ENCODE measurements at regions not wholly inside any gene's neighbourhood (a gene's known extent, or its start where the extent isn't known, plus 50 kb on each side); places are given as distances from the start of the nearest gene placed in this dataset.

- Histone ChIP-seq H3K9me3 (ENCODE audit: control insufficient read depth, low read length) (no peaks in the 10 kb centered on the region), H3K4me1 (ENCODE audit: control insufficient read depth, insufficient read depth, low read length) (no peaks in the 10 kb centered on the region), H3K9ac (ENCODE audit: extremely low read depth, low read length, poor library complexity, severe bottlenecking) (no peak overlapping the region), H3K27ac (ENCODE audit: low read depth, low read length) (no peak overlapping the region), H3K27me3 (ENCODE audit: control insufficient read depth, insufficient read depth, low read length, poor library complexity, severe bottlenecking) (peaks cover 11% of the 10 kb centered on the region), H3K36me3 (ENCODE audit: control insufficient read depth, insufficient read depth, low read length) (no peaks in the 10 kb centered on the region), H3K4me3 (ENCODE audit: low read length) (no peak overlapping the region)
- no peak overlapping the region for H3K4me3 Mint-ChIP-seq
- peaks cover 5% of the 10 kb centered on the region for H3K9me3 Mint-ChIP-seq
- DNase-seq = no peak
- 89 to 91% methylated on average over 4 to 5 of the region's 5 CpGs for WGBS, 2 experiments (ENCODE audit: insufficient coverage in 1 of 2, insufficient read length in 1 of 2)
- H3K4me1 Mint-ChIP-seq = peaks cover 9% of the 10 kb centered on the region
- peaks cover 22% of the 10 kb centered on the region for H3K27me3 Mint-ChIP-seq (ENCODE audit: insufficient read depth)
- TF ChIP-seq CTCF (conservative IDR thresholded peaks at IDR 0.05) = no peak
- H3K36me3 Mint-ChIP-seq (ENCODE audit: low read depth) = no peaks in the 10 kb centered on the region
- H3K27ac Mint-ChIP-seq = no peak overlapping the region
These were observed 131.9 kb upstream of the PROK2 start for GRCh38 chr3:71916747-71917369.

- Histone ChIP-seq H3K36me3 (ENCODE audit: control insufficient read depth, insufficient read depth, low read length) (no peaks in the 10 kb centered on the region), H3K4me1 (ENCODE audit: control insufficient read depth, insufficient read depth, low read length) (no peaks in the 10 kb centered on the region), H3K9ac (ENCODE audit: extremely low read depth, low read length, poor library complexity, severe bottlenecking) (no peak overlapping the region), H3K9me3 (ENCODE audit: control insufficient read depth, low read length) (no peaks in the 10 kb centered on the region), H3K4me3 (ENCODE audit: low read length) (no peak overlapping the region), H3K27ac (ENCODE audit: low read depth, low read length) (no peak overlapping the region), H3K27me3 (ENCODE audit: control insufficient read depth, insufficient read depth, low read length, poor library complexity, severe bottlenecking) (no peaks in the 10 kb centered on the region)
- 82 to 87% methylated on average over 5 to 7 of the region's 7 CpGs for WGBS, 2 experiments (ENCODE audit: insufficient coverage in 1 of 2, insufficient read length in 1 of 2)
- TF ChIP-seq CTCF (conservative IDR thresholded peaks at IDR 0.05) = no peak
- Mint-ChIP-seq H3K27me3 (ENCODE audit: insufficient read depth) (peaks cover 8% of the 10 kb centered on the region), H3K27ac (no peak overlapping the region), H3K4me3 (no peak overlapping the region), H3K4me1 (peaks cover 6% of the 10 kb centered on the region), H3K9me3 (peaks cover 5% of the 10 kb centered on the region), H3K36me3 (ENCODE audit: low read depth) (no peaks in the 10 kb centered on the region)
- no peak for DNase-seq
These were observed 128.0 kb upstream of the PROK2 start for GRCh38 chr3:71912839-71913495.

GRCh38 chr3:71910108-71910507 lies 125.2 kb upstream of the PROK2 start:
- TF ChIP-seq CTCF (conservative IDR thresholded peaks at IDR 0.05) = no peak

More at GRCh38 chr3:71910108-71910507, 125.2 kb upstream of the PROK2 start:
- no peak for DNase-seq
- Histone ChIP-seq H3K27me3 (ENCODE audit: control insufficient read depth, insufficient read depth, low read length, poor library complexity, severe bottlenecking) (no peaks in the 10 kb centered on the region), H3K4me3 (ENCODE audit: low read length) (no peak overlapping the region), H3K27ac (ENCODE audit: low read depth, low read length) (no peak overlapping the region), H3K4me1 (ENCODE audit: control insufficient read depth, insufficient read depth, low read length) (no peaks in the 10 kb centered on the region), H3K36me3 (ENCODE audit: control insufficient read depth, insufficient read depth, low read length) (no peaks in the 10 kb centered on the region), H3K9ac (ENCODE audit: extremely low read depth, low read length, poor library complexity, severe bottlenecking) (no peak overlapping the region), H3K9me3 (ENCODE audit: control insufficient read depth, low read length) (no peaks in the 10 kb centered on the region)
- Mint-ChIP-seq H3K4me3 (no peak overlapping the region), H3K27ac (no peak overlapping the region), H3K4me1 (peaks cover 6% of the 10 kb centered on the region), H3K9me3 (peaks cover 5% of the 10 kb centered on the region), H3K36me3 (ENCODE audit: low read depth) (no peaks in the 10 kb centered on the region), H3K27me3 (ENCODE audit: insufficient read depth) (peaks cover 14% of the 10 kb centered on the region)
- 96 to 100% methylated on average over 4 of the region's 4 CpGs for WGBS, 2 experiments (ENCODE audit: insufficient coverage in 1 of 2, insufficient read length in 1 of 2)
